ENCODE measurements at regions not wholly inside any gene's neighbourhood (a gene's known extent, or its start where the extent isn't known, plus 50 kb on each side); places are given as distances from the start of the nearest gene placed in this dataset.

- no peak overlapping the region for H3K4me3 ChIP-seq
- TF ChIP-seq PTRF (tag; IDR thresholded peaks at IDR 0.05), result no peak
- no peak overlapping the region for H3K27ac ChIP-seq (ENCODE audit: extremely low read depth, low read depth, low read length)
- POLR2A ChIA-PET, result interaction anchor here (1.3 kb wide), 1 partner anchor 39 kb away, joined by 4 read pairs; no protein-coding TSS in a partner anchor
- H3K9ac ChIP-seq (ENCODE audit: insufficient read depth in 1 of 2, low read depth in 2 of 2, low read length in 2 of 2), result no peak overlapping the region
- in situ Hi-C loops (cut with MboI) (loop anchor here (10.0 kb wide), 1 partner anchor 125 kb away; no protein-coding TSS in a partner anchor), intact Hi-C loops (cut with micrococcal nuclease) (no loop called here)
- no peaks in the 10 kb centered on the region for H3K9me1 ChIP-seq (ENCODE audit: control insufficient read depth, insufficient read depth, low read length)
- H3K9me3 ChIP-seq (replicated peaks; ENCODE audit: control insufficient read depth, insufficient read depth, low read depth, low read length), result no peaks in the 10 kb centered on the region
- no peaks in the 10 kb centered on the region for H3K4me1 ChIP-seq (replicated peaks in 1 of 2; ENCODE audit: control insufficient read depth in 2 of 2, insufficient read depth in 2 of 2, low read length in 2 of 2)
- no peaks in the 10 kb centered on the region for H3K79me2 ChIP-seq (ENCODE audit: control insufficient read depth, insufficient read depth, low read length)
- no peak for FAIRE-seq
- ATAC-seq, result no peak
- CTCF ChIA-PET (ENCODE audit: low intra/inter-chr PET ratio), result no interaction called here
- H2AFZ ChIP-seq (ENCODE audit: low read depth, low read length), result no peak overlapping the region
- H3K27me3 ChIP-seq (ENCODE audit: control insufficient read depth in 2 of 2, insufficient read depth in 2 of 2, low read length in 2 of 2), result no peaks in the 10 kb centered on the region
- H4K20me1 ChIP-seq (replicated peaks; ENCODE audit: control insufficient read depth, insufficient read depth, low read length), result no peaks in the 10 kb centered on the region
- 45% methylated on average over 3 of the region's 3 CpGs for WGBS (ENCODE audit: insufficient coverage, low coverage, missing lambda C conversion rate)
- BruUV-seq (replicated peaks), result no TSS peak
- peaks cover 9% of the 10 kb centered on the region; the same call in 1 of the 3 replicates for H3K36me3 ChIP-seq (ENCODE audit: control insufficient read depth, insufficient read depth, low read length)
- no peak overlapping the region for H3K4me2 ChIP-seq (ENCODE audit: insufficient read depth, low read length)
- no peak for DNase-seq (ENCODE audit: extremely low read depth in 1 of 4, low spot score in 3 of 4)
Observed at GRCh38 chr14:71729596-71729995, 202.6 kb upstream of the RGS6 start.

- no peak for FAIRE-seq
- H3K4me2 ChIP-seq (ENCODE audit: insufficient read depth, low read length), result no peak overlapping the region
- H3K4me1 ChIP-seq (replicated peaks in 1 of 2; ENCODE audit: control insufficient read depth in 2 of 2, insufficient read depth in 2 of 2, low read length in 2 of 2), result no peaks in the 10 kb centered on the region
- no TSS peak for BruUV-seq (replicated peaks)
- no peak for DNase-seq (ENCODE audit: extremely low read depth in 1 of 4, low spot score in 3 of 4)
- no peak overlapping the region for H3K27ac ChIP-seq (ENCODE audit: extremely low read depth, low read depth, low read length)
- H3K9me1 ChIP-seq (ENCODE audit: control insufficient read depth, insufficient read depth, low read length), result no peaks in the 10 kb centered on the region
- in situ Hi-C loops (cut with MboI), result no loop called here
- H3K36me3 ChIP-seq (ENCODE audit: control insufficient read depth, insufficient read depth, low read length), result peaks cover 9% of the 10 kb centered on the region; the same call in 1 of the 3 replicates
- intact Hi-C loops (cut with micrococcal nuclease), result no loop called here
- no peak for ATAC-seq
- no peaks in the 10 kb centered on the region for H3K27me3 ChIP-seq (ENCODE audit: control insufficient read depth in 2 of 2, insufficient read depth in 2 of 2, low read length in 2 of 2)
- H2AFZ ChIP-seq (ENCODE audit: low read depth, low read length), result no peak overlapping the region
- POLR2A ChIA-PET, result interaction anchor here (0.5 to 0.7 kb wide), 3 partner anchors 8 to 1205 kb away, joined by 3 to 5 read pairs (median 3); no protein-coding TSS in a partner anchor
- no peak overlapping the region for H3K4me3 ChIP-seq
- no peaks in the 10 kb centered on the region for H3K9me3 ChIP-seq (replicated peaks; ENCODE audit: control insufficient read depth, insufficient read depth, low read depth, low read length)
- H4K20me1 ChIP-seq (replicated peaks; ENCODE audit: control insufficient read depth, insufficient read depth, low read length), result no peaks in the 10 kb centered on the region
- H3K79me2 ChIP-seq (ENCODE audit: control insufficient read depth, insufficient read depth, low read length), result no peaks in the 10 kb centered on the region
- 55% methylated on average over 1 of the region's 1 CpG for WGBS (ENCODE audit: insufficient coverage, low coverage, missing lambda C conversion rate)
- CTCF ChIA-PET (ENCODE audit: low intra/inter-chr PET ratio), result no interaction called here
- no peak overlapping the region for H3K9ac ChIP-seq (ENCODE audit: insufficient read depth in 1 of 2, low read depth in 2 of 2, low read length in 2 of 2)
- TF ChIP-seq USF1 (CRISPR knock-in tag; IDR thresholded peaks at IDR 0.05), result no peak
- no peak for TF ChIP-seq ZNF395 (CRISPR knock-in tag; IDR thresholded peaks at IDR 0.05)
- no peak for TF ChIP-seq ATF1 (CRISPR knock-in tag; IDR thresholded peaks at IDR 0.05)
- TF ChIP-seq ATF1 (tag; IDR thresholded peaks at IDR 0.05), result no peak
- TF ChIP-seq TEAD4 (IDR thresholded peaks at IDR 0.05; ENCODE audit: low read length), result no peak
- TF ChIP-seq TEAD4 (CRISPR knock-in tag; IDR thresholded peaks at IDR 0.05; ENCODE audit: borderline replicate concordance), result no peak
- TF ChIP-seq FOS (IDR thresholded peaks at IDR 0.05; ENCODE audit: extremely low read depth, insufficient read length), result no peak
- no peak for TF ChIP-seq CEBPZ (IDR thresholded peaks at IDR 0.05; ENCODE audit: borderline replicate concordance, low read depth, low read length)
- no peak for TF ChIP-seq ZNF212 (CRISPR knock-in tag; IDR thresholded peaks at IDR 0.05)
- TF ChIP-seq ARID1B (IDR thresholded peaks at IDR 0.05), result no peak
- no peak for TF ChIP-seq POLR2A (conservative IDR thresholded peaks at IDR 0.05)
- no peak for TF ChIP-seq ZNF551 (CRISPR knock-in tag; IDR thresholded peaks at IDR 0.05)
Observed at GRCh38 chr14:71730471-71730870, 201.8 kb upstream of the RGS6 start.

Measured in K562 (cell line).